A204.1 (cell line): ENCODE measurements at regions not wholly inside any gene's neighbourhood (a gene's known extent, or its start where the extent isn't known, plus 50 kb on each side); places are given as distances from the start of the nearest gene placed in this dataset.
"Not testable (repeated sequence)": the region's sequence is repeated elsewhere in the genome, so short reads cannot be mapped to it uniquely, and the experiment has no call there.

Source experiments
- FAIRE-seq: peaks from 2 replicates; lab custom pipeline; 2012; peaks lifted over from hg19 to GRCh38; lab: Jason Lieb, UNC

GRCh38 chr2:40690525-40690924 lies 238.6 kb upstream of the SLC8A1 start:
- FAIRE-seq: no peak

- FAIRE-seq: no peak
Observed at GRCh38 chr2:40700231-40700954, 248.5 kb upstream of the SLC8A1 start.

- FAIRE-seq: not testable (repeated sequence)
Observed at GRCh38 chr2:40712197-40712894, 260.5 kb upstream of the SLC8A1 start.

GRCh38 chr2:40716879-40717278 lies 265.0 kb upstream of the SLC8A1 start:
- FAIRE-seq: no peak

- FAIRE-seq: no peak
Observed at GRCh38 chr2:40719414-40719813, 267.5 kb upstream of the SLC8A1 start.

GRCh38 chr2:40721595-40721994 lies 269.7 kb upstream of the SLC8A1 start:
- no peak for FAIRE-seq

- FAIRE-seq: no peak
Observed at GRCh38 chr2:40723194-40723593, 271.3 kb upstream of the SLC8A1 start.

GRCh38 chr2:40725040-40725439 lies 273.1 kb upstream of the SLC8A1 start:
- FAIRE-seq: no peak

GRCh38 chr2:40725950-40726349 lies 274.1 kb upstream of the SLC8A1 start:
- FAIRE-seq: no peak

- no peak for FAIRE-seq
Observed at GRCh38 chr2:40734797-40735196, 282.9 kb upstream of the SLC8A1 start.

- FAIRE-seq: no peak
Observed at GRCh38 chr2:40737180-40737579, 285.3 kb upstream of the SLC8A1 start.

GRCh38 chr2:40740419-40740818 lies 288.5 kb upstream of the SLC8A1 start:
- no peak for FAIRE-seq

- no peak for FAIRE-seq
Observed at GRCh38 chr2:40741532-40741931, 289.6 kb upstream of the SLC8A1 start.

- no peak for FAIRE-seq
Observed at GRCh38 chr2:40746191-40746590, 294.3 kb upstream of the SLC8A1 start.

- FAIRE-seq: no peak
Observed at GRCh38 chr2:40751981-40752380, 300.1 kb upstream of the SLC8A1 start.

- no peak for FAIRE-seq
Observed at GRCh38 chr2:40752796-40753195, 300.9 kb upstream of the SLC8A1 start.

GRCh38 chr2:40754912-40755311 lies 303.0 kb upstream of the SLC8A1 start:
- no peak for FAIRE-seq

- no peak for FAIRE-seq
Observed at GRCh38 chr2:40758401-40759155, 306.7 kb upstream of the SLC8A1 start.

GRCh38 chr2:40760071-40760666 lies 308.3 kb upstream of the SLC8A1 start:
- FAIRE-seq: no peak

GRCh38 chr2:40773291-40773690 lies 321.4 kb upstream of the SLC8A1 start:
- no peak for FAIRE-seq

- no peak for FAIRE-seq
Observed at GRCh38 chr2:40783704-40784103, 331.8 kb upstream of the SLC8A1 start.

- FAIRE-seq: no peak
Observed at GRCh38 chr2:40786636-40787035, 334.7 kb upstream of the SLC8A1 start.

- FAIRE-seq: no peak
Observed at GRCh38 chr2:40797120-40797519, 345.2 kb upstream of the SLC8A1 start.
